ENCODE measurements at regions not wholly inside any gene's neighbourhood (a gene's known extent, or its start where the extent isn't known, plus 50 kb on each side); places are given as distances from the start of the nearest gene placed in this dataset.

DNA sequence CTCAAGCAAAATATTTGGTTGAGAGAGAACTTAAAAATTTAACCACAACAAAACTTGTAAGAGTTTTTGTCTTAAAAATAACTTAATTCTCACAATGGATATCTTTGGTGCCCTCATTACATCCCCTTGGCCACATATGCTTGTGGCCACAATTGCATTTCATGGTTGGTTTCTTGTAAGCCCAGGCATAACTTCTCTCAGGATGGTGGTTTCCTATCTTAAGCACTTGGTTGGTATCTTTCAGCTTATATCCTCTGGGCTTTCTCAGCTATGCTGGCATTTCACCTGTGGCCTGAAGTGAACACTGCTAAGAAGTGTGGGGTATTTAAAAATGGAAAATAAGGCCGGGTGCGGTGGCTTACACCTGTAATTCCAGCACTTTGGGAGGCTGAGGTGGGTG lies 212.4 kb upstream of the MEF2C start:
- Histone ChIP-seq H3K4me3 (no peak overlapping the region), H2AFZ (no peak overlapping the region), H3K4me2 (no peak overlapping the region), H3K79me2 (no peaks in the 10 kb centered on the region), H3K36me3 (replicated peaks; ENCODE audit: insufficient read depth, low read depth) (no peaks in the 10 kb centered on the region), H3K4me1 (ENCODE audit: insufficient read depth) (no peaks in the 10 kb centered on the region), H4K20me1 (ENCODE audit: insufficient read depth, poor library complexity, severe bottlenecking) (no peaks in the 10 kb centered on the region), H3K27ac (no peak overlapping the region), H3K9me2 (replicated peaks; ENCODE audit: insufficient read depth) (no peaks in the 10 kb centered on the region), H3K27me3 (no peaks in the 10 kb centered on the region), H3K9me3 (ENCODE audit: low read depth) (no peaks in the 10 kb centered on the region)
- no peak for TF ChIP-seq EZH2 (IDR thresholded peaks at IDR 0.05; ENCODE audit: borderline replicate concordance)
- no peak for TF ChIP-seq CTCF (IDR thresholded peaks at IDR 0.05; ENCODE audit: poor library complexity)
- no peak for TF ChIP-seq EZH2phosphoT487 (IDR thresholded peaks at IDR 0.05; ENCODE audit: low read depth, severe bottlenecking, unreplicated experiment)
- no peak for DNase-seq (ENCODE audit: low spot score)
- WGBS (ENCODE audit: low lambda C conversion rate, missing lambda C conversion rate), result 88% methylated on average over 2 of the region's 2 CpGs

DNA sequence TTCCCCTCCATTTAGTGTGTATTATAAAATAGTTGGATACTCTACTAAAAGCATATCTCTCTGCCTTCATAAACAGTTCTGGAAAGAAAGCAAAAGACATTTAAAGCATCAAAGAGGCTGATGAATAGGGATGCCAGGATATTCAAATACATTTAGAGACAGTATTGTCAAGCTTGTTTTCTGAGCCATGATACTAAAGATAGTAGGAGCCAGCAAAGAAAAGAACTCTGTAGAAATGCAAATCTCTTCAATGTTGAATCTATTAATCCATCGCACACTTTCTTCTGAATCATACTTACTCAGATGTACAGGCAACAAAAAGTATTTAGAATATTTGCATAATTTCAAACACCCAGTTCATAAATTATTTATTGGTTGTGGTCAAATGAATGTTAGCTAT lies 207.1 kb upstream of the MEF2C start:
- no peak for TF ChIP-seq EZH2phosphoT487 (IDR thresholded peaks at IDR 0.05; ENCODE audit: low read depth, severe bottlenecking, unreplicated experiment)
- TF ChIP-seq CTCF (IDR thresholded peaks at IDR 0.05; ENCODE audit: poor library complexity), result no peak
- TF ChIP-seq EZH2 (IDR thresholded peaks at IDR 0.05; ENCODE audit: borderline replicate concordance), result no peak
- 100% methylated on average over 1 of the region's 1 CpG for WGBS (ENCODE audit: low lambda C conversion rate, missing lambda C conversion rate)
- Histone ChIP-seq H3K4me3 (no peak overlapping the region), H2AFZ (no peak overlapping the region), H4K20me1 (ENCODE audit: insufficient read depth, poor library complexity, severe bottlenecking) (no peaks in the 10 kb centered on the region), H3K4me1 (ENCODE audit: insufficient read depth) (no peaks in the 10 kb centered on the region), H3K9me2 (replicated peaks; ENCODE audit: insufficient read depth) (no peaks in the 10 kb centered on the region), H3K27me3 (no peaks in the 10 kb centered on the region), H3K27ac (no peak overlapping the region), H3K4me2 (no peak overlapping the region), H3K79me2 (no peaks in the 10 kb centered on the region), H3K36me3 (replicated peaks; ENCODE audit: insufficient read depth, low read depth) (no peaks in the 10 kb centered on the region), H3K9me3 (ENCODE audit: low read depth) (no peaks in the 10 kb centered on the region)
- no peak for DNase-seq (ENCODE audit: low spot score)

GRCh38 chr5:89087551-89088318 lies 204.8 kb upstream of the MEF2C start:
- WGBS (ENCODE audit: low lambda C conversion rate, missing lambda C conversion rate), result 77% methylated on average over 12 of the region's 12 CpGs
- Histone ChIP-seq H3K4me1 (ENCODE audit: insufficient read depth) (no peaks in the 10 kb centered on the region), H3K9me2 (replicated peaks; ENCODE audit: insufficient read depth) (no peaks in the 10 kb centered on the region), H2AFZ (no peak overlapping the region), H3K27me3 (no peaks in the 10 kb centered on the region), H3K27ac (no peak overlapping the region), H4K20me1 (ENCODE audit: insufficient read depth, poor library complexity, severe bottlenecking) (no peaks in the 10 kb centered on the region), H3K36me3 (replicated peaks; ENCODE audit: insufficient read depth, low read depth) (no peaks in the 10 kb centered on the region), H3K9me3 (ENCODE audit: low read depth) (no peaks in the 10 kb centered on the region), H3K79me2 (no peaks in the 10 kb centered on the region), H3K4me2 (no peak overlapping the region), H3K4me3 (no peak overlapping the region)
- DNase-seq (ENCODE audit: low spot score), result no peak
- TF ChIP-seq EZH2phosphoT487 (IDR thresholded peaks at IDR 0.05; ENCODE audit: low read depth, severe bottlenecking, unreplicated experiment) (no peak), EZH2 (IDR thresholded peaks at IDR 0.05; ENCODE audit: borderline replicate concordance) (no peak), CTCF (IDR thresholded peaks at IDR 0.05; ENCODE audit: poor library complexity) (no peak)
